ENCODE measurements at regions not wholly inside any gene's neighbourhood (a gene's known extent, or its start where the extent isn't known, plus 50 kb on each side); places are given as distances from the start of the nearest gene placed in this dataset.

GRCh38 chr6:106794129-106794528 lies 164.8 kb downstream of the QRSL1 start:
- TF ChIP-seq POLR2A (IDR thresholded peaks at IDR 0.05): no peak
- no peak for TF ChIP-seq CTCF (IDR thresholded peaks at IDR 0.05)
